ENCODE measurements at regions not wholly inside any gene's neighbourhood (a gene's known extent, or its start where the extent isn't known, plus 50 kb on each side); places are given as distances from the start of the nearest gene placed in this dataset.
"Not testable (repeated sequence)": the region's sequence is repeated elsewhere in the genome, so short reads cannot be mapped to it uniquely, and the experiment has no call there.

DNA sequence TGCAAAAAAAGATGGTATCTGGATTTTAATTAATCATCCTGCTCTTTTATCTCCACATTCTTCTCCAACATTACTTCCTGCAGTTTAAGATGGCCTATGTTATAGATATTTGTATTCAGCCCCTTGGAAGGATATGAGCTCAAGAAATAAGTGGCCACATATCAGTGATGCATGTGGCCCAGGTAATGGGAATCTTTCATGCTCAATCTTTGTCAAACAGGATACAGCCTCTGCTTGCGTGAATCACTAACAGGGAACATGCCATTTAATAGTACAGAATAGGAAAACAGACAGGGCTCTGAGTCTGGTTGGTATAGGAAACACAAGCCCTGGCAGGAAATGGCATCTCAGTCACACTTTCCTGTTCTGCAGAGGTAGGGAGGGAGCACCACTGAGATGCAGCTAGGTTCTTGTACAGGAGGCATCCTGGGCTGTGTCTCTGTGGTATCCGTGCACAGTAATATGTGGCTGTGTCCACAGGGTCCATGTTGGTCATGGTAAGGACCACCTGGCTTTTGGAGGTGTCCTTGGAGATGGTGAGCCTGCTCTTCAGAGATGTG, 774.6 kb downstream of the TMEM121 start:
- H3K36me3 ChIP-seq (ENCODE audit: control insufficient read depth, insufficient read depth, low read length); H3K4me1 ChIP-seq (ENCODE audit: control insufficient read depth, insufficient read depth, low read length); H3K27me3 ChIP-seq (ENCODE audit: control insufficient read depth, insufficient read depth, low read length); H3K9me3 ChIP-seq (ENCODE audit: control insufficient read depth, low read length); H3K4me3 ChIP-seq (ENCODE audit: low read length); H3K9ac ChIP-seq (ENCODE audit: low read length): not testable (repeated sequence)

DNA sequence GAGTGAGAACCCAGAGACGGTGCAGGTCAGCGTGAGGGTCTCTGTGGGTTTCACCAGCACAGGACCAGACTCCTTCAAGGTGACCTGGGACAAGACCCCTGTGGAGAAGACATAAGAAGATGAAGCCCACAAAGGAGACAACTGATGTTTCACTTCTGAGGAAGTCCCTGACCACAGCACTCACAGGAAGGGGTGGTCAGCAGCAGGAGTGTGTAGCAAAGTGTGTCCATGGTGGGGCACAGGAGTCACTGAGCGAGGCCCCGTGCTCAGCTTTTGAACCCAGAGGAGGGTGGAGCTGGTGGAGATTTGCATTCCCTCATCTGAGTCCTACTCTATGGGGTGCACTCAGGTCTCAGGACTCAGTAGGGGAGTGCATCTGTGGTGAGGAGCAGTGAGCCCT, 775.2 kb downstream of the TMEM121 start:
- H3K9ac ChIP-seq (ENCODE audit: low read length), result not testable (repeated sequence)

DNA sequence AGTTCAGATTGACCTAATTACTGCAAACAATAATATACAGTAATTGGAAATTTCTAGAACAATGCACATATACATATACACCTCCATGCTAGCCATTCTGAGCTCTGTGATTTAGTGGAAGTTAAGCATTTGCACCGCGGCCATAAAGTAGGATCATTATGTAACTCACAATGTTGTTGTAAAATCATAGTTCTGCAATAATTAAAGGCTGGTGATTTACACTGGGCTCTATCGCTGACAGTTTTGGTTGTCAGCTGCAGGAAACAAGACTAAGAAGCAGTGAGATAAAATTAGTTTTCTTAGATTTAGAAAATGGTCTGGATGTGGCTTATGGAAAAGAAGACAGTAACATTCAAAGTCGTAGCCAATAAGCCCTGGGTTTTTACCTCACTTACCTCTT, 776.3 kb downstream of the TMEM121 start:
- H3K4me3 ChIP-seq (ENCODE audit: low read length), result no peak overlapping the region
- H3K36me3 ChIP-seq (ENCODE audit: control insufficient read depth, insufficient read depth, low read length), result no peaks in the 10 kb centered on the region
- no peak overlapping the region for H3K9ac ChIP-seq (ENCODE audit: low read length)
- no peaks in the 10 kb centered on the region for H3K9me3 ChIP-seq (ENCODE audit: control insufficient read depth, low read length)
- no peaks in the 10 kb centered on the region for H3K4me1 ChIP-seq (ENCODE audit: control insufficient read depth, insufficient read depth, low read length)
- H3K27me3 ChIP-seq (ENCODE audit: control insufficient read depth, insufficient read depth, low read length), result no peaks in the 10 kb centered on the region

More for the DNA sequence above, 775.2 kb downstream of the TMEM121 start:
- not testable (repeated sequence) for H3K27me3 ChIP-seq (ENCODE audit: control insufficient read depth, insufficient read depth, low read length); H3K36me3 ChIP-seq (ENCODE audit: control insufficient read depth, insufficient read depth, low read length); H3K4me1 ChIP-seq (ENCODE audit: control insufficient read depth, insufficient read depth, low read length); H3K4me3 ChIP-seq (ENCODE audit: low read length); H3K9me3 ChIP-seq (ENCODE audit: control insufficient read depth, low read length)

DNA sequence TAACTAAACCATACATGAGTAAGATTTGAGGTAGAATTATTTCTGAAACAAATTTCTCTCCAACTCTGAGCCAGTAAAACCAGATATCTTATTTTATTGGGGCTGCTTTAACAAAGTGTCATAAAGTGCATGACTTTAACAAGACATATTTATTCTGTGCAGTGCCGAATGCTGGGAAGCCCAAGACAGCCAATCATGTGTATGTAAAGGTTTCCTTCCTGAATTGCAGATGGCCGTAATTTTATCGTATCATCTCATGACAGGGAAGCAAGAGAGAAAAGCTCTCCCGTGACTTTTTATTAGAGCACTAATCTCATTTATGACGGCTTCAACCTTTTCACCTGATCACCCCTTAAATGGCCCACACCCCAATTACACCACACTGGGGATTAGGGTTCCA, 777.9 kb downstream of the TMEM121 start:
- Histone ChIP-seq H3K4me3 (ENCODE audit: low read length) (no peak overlapping the region), H3K9me3 (ENCODE audit: control insufficient read depth, low read length) (no peaks in the 10 kb centered on the region), H3K27me3 (ENCODE audit: control insufficient read depth, insufficient read depth, low read length) (no peaks in the 10 kb centered on the region), H3K9ac (ENCODE audit: low read length) (no peak overlapping the region), H3K4me1 (ENCODE audit: control insufficient read depth, insufficient read depth, low read length) (no peaks in the 10 kb centered on the region), H3K36me3 (ENCODE audit: control insufficient read depth, insufficient read depth, low read length) (no peaks in the 10 kb centered on the region)

DNA sequence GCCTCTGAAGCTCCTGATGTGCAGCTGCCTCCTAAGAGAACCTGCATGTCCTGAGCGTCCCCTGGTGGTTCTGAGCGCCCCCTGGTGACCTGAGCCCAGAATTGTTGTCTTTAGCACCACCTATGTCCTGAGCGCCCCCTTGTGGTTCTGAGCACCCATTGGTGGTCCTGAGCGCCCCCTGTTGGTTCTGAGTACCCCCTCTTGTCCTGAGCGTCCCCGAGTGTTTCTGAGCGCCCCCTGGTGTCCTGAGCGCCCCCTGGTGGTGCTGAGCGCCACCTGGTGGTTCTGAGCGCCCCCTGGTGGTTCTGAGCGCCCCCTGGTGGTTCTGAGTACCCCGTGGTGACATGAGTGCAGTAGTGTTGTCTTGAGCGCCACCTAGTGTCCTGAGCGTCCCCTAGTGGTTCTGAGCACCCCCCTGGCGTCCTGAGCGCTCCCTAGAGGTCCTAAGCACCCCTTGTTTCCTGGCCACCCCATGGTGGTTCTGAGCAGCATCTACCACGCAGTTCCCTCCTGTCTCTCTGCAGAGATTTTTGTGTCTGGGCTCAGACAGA, 782.5 kb downstream of the TMEM121 start:
- Histone ChIP-seq H3K4me1 (ENCODE audit: control insufficient read depth, insufficient read depth, low read length) (no peaks in the 10 kb centered on the region), H3K4me3 (ENCODE audit: low read length) (no peak overlapping the region), H3K27me3 (ENCODE audit: control insufficient read depth, insufficient read depth, low read length) (no peaks in the 10 kb centered on the region), H3K9ac (ENCODE audit: low read length) (no peak overlapping the region), H3K9me3 (ENCODE audit: control insufficient read depth, low read length) (no peaks in the 10 kb centered on the region), H3K36me3 (ENCODE audit: control insufficient read depth, insufficient read depth, low read length) (no peaks in the 10 kb centered on the region)

DNA sequence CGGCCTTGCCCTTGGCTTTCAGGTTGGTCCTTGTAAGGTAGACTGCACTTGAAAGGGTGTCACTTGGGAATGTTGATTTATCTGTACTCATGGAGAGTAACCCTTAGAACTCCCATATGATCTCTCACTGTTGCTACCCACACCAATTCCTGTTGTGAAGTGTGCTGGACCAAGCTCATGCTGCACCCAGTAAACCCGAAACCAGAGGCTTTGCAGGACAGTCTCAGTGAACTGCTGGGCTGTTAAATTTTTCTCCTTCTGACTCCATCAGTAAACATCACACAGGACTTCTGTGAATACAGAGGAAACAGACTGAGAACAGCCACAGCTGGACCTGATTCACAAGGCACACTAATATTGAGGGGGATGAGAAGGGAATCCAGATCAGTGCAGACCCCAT, 783.0 kb downstream of the TMEM121 start:
- H3K9ac ChIP-seq (ENCODE audit: low read length), result no peak overlapping the region
- no peaks in the 10 kb centered on the region for H3K4me1 ChIP-seq (ENCODE audit: control insufficient read depth, insufficient read depth, low read length)
- H3K4me3 ChIP-seq (ENCODE audit: low read length), result no peak overlapping the region
- no peaks in the 10 kb centered on the region for H3K9me3 ChIP-seq (ENCODE audit: control insufficient read depth, low read length)
- no peaks in the 10 kb centered on the region for H3K27me3 ChIP-seq (ENCODE audit: control insufficient read depth, insufficient read depth, low read length)
- no peaks in the 10 kb centered on the region for H3K36me3 ChIP-seq (ENCODE audit: control insufficient read depth, insufficient read depth, low read length)

DNA sequence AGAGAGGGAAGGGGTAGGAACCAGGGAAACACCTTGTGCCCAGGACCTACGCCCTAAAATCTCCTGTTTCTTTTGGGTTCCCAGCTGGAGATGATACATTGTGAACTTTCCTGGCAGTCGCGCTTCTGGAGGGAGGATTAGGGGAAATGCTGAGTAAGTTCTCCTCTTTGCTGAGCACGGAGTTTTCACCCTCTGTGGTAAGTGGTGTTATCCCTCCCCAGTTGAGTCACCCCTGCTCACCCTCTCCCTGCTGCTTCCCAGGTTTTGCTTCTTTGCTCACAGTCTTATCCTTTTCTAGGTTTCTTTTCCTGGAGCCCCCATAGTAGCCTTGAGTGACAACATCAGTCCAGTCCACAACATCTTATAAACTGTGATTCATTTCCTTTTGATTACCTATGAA, 789.1 kb downstream of the TMEM121 start:
- Histone ChIP-seq H3K4me1 (ENCODE audit: control insufficient read depth, insufficient read depth, low read length) (no peaks in the 10 kb centered on the region), H3K9ac (ENCODE audit: low read length) (no peak overlapping the region), H3K9me3 (ENCODE audit: control insufficient read depth, low read length) (no peaks in the 10 kb centered on the region), H3K27me3 (ENCODE audit: control insufficient read depth, insufficient read depth, low read length) (no peaks in the 10 kb centered on the region), H3K4me3 (ENCODE audit: low read length) (no peak overlapping the region), H3K36me3 (ENCODE audit: control insufficient read depth, insufficient read depth, low read length) (no peaks in the 10 kb centered on the region)

DNA sequence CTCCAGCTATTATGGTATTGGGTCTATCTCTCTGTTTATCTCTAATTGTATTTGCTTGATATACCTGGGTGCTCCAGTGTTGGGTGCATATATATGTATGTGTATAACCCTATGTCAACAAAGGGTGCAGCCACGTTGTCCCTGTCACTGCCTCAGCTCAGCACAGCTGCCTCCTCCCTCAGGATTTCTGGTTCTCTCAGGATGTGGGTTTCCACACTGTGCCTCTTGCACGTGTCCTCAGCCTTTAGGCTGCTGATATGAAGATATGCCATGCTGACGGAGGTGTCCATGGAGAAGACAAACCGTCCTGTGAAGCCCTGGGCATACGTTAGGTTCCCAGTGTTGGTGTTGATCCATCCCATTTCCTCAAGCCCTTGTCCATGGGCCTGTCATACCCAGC, 791.2 kb downstream of the TMEM121 start:
- no peaks in the 10 kb centered on the region for H3K4me1 ChIP-seq (ENCODE audit: control insufficient read depth, insufficient read depth, low read length)
- H3K9me3 ChIP-seq (ENCODE audit: control insufficient read depth, low read length), result no peaks in the 10 kb centered on the region
- H3K4me3 ChIP-seq (ENCODE audit: low read length), result no peak overlapping the region
- no peaks in the 10 kb centered on the region for H3K27me3 ChIP-seq (ENCODE audit: control insufficient read depth, insufficient read depth, low read length)
- H3K36me3 ChIP-seq (ENCODE audit: control insufficient read depth, insufficient read depth, low read length), result no peaks in the 10 kb centered on the region
- H3K9ac ChIP-seq (ENCODE audit: low read length), result no peak overlapping the region

DNA sequence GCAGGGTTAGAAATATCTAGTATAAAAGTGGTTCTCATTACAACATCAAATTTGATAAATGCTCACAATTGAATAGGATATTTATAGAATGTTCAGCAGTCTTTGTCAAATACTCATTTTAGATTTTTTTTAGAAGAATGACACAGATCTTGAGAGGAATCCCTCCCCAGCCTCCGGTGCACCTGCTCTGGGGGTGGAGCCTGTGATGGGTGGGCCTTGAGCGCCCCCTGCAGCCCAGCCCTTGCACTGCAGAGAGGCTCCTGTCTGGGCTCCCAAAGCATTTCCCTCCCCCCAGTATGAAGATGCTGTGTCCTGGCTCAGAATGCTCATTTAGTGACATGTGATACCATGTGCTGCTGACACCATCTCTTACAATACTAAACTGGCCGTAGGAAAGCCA, 792.3 kb downstream of the TMEM121 start:
- no peaks in the 10 kb centered on the region for H3K4me1 ChIP-seq (ENCODE audit: control insufficient read depth, insufficient read depth, low read length)
- no peaks in the 10 kb centered on the region for H3K36me3 ChIP-seq (ENCODE audit: control insufficient read depth, insufficient read depth, low read length)
- H3K9me3 ChIP-seq (ENCODE audit: control insufficient read depth, low read length), result no peaks in the 10 kb centered on the region
- H3K4me3 ChIP-seq (ENCODE audit: low read length), result no peak overlapping the region
- H3K27me3 ChIP-seq (ENCODE audit: control insufficient read depth, insufficient read depth, low read length), result no peaks in the 10 kb centered on the region
- H3K9ac ChIP-seq (ENCODE audit: low read length), result no peak overlapping the region

DNA sequence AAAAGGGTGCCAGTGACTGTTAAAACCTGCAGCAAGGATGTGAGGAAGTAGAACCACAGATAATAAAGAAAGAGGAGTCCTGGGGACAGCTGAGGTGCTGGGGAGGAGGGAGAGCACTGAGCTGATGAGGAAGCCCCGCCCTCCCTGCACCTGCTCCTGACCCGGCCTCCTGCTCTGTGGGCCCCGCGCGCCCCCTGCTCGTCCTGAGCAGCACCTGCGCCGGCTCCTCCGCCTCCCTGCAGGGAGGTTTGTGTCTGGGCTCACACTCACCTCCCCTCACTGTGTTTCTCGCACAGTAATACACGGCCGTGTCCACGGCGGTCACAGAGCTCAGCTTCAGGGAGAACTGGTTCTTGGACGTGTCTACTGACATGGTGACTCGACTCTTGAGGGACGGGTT, 797.6 kb downstream of the TMEM121 start:
- not testable (repeated sequence) for H3K36me3 ChIP-seq (ENCODE audit: control insufficient read depth, insufficient read depth, low read length); H3K4me1 ChIP-seq (ENCODE audit: control insufficient read depth, insufficient read depth, low read length); H3K9ac ChIP-seq (ENCODE audit: low read length); H3K4me3 ChIP-seq (ENCODE audit: low read length); H3K9me3 ChIP-seq (ENCODE audit: control insufficient read depth, low read length); H3K27me3 ChIP-seq (ENCODE audit: control insufficient read depth, insufficient read depth, low read length)

DNA sequence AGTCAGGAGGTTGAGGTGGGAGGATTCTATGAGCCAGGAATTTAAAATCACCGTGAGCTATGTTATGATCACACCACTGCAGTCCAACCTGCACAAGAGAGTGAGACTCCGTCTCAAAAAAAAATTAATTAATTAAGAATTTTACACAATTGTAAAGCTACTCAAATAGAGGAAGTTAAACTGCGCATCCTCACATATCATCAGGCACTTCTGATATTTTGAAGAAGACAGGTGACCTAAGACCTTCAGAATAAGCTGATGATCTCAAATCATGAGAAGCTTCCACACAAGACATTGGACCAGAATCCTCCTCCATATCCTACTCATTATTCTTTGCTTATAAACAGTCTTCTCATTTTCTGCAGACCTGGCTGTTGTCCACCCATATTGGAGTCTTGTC, 800.9 kb downstream of the TMEM121 start:
- no peak overlapping the region for H3K4me3 ChIP-seq (ENCODE audit: low read length)
- no peak overlapping the region for H3K9ac ChIP-seq (ENCODE audit: low read length)
- no peaks in the 10 kb centered on the region for H3K4me1 ChIP-seq (ENCODE audit: control insufficient read depth, insufficient read depth, low read length)
- H3K9me3 ChIP-seq (ENCODE audit: control insufficient read depth, low read length), result no peaks in the 10 kb centered on the region
- no peaks in the 10 kb centered on the region for H3K36me3 ChIP-seq (ENCODE audit: control insufficient read depth, insufficient read depth, low read length)
- no peaks in the 10 kb centered on the region for H3K27me3 ChIP-seq (ENCODE audit: control insufficient read depth, insufficient read depth, low read length)

DNA sequence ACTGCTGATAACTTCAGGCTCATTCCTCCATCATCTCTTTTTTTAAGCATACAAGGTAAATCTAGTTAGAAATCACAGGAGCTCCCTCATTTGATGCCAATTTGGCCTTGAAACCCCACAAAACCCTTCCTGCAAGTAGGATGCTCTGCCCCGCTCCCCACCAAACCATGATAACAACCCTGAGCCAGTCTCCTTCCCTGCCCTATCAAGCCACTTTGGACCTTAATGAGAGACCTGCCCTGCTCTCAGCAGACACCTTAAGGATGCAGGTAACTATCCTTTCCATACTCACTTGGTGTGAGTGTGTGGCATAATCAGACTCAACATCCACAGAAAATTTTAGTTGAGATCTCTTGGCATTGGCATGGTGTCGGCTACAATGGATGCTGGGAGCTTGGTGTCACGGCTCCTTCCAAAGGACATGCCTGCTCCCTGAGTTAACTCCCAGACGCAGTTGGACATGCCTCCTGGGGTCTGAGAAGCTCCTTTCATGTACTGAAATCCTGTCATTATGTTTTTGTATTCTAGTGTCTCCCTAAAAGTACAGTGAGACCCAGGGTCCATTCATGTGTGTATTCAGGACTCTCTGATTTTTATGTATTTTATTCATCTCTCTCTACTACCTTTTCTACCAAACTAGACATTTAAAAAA, 801.4 kb downstream of the TMEM121 start:
- H3K9ac ChIP-seq (ENCODE audit: low read length); H3K36me3 ChIP-seq (ENCODE audit: control insufficient read depth, insufficient read depth, low read length); H3K4me3 ChIP-seq (ENCODE audit: low read length); H3K9me3 ChIP-seq (ENCODE audit: control insufficient read depth, low read length); H3K4me1 ChIP-seq (ENCODE audit: control insufficient read depth, insufficient read depth, low read length); H3K27me3 ChIP-seq (ENCODE audit: control insufficient read depth, insufficient read depth, low read length): not testable (repeated sequence)

DNA sequence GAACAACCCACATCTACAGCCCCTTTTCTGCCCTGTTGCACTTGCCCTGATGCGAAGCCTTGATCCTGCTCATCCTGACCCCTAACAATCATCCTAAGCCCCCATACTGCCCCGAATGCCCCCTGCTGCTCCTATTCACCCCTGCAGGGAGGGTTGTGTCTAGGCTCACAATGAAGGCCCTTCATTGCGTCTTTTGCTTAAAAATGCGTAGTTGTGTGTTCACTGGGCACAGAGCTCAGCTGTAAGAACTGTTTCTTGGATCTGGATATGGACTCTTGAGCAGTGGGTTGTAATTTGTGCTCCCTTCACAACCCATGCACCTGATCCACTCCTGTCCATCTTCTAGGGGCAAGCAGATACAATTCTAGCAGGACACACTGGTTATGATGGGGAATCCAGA, 802.9 kb downstream of the TMEM121 start:
- H3K27me3 ChIP-seq (ENCODE audit: control insufficient read depth, insufficient read depth, low read length); H3K4me3 ChIP-seq (ENCODE audit: low read length); H3K4me1 ChIP-seq (ENCODE audit: control insufficient read depth, insufficient read depth, low read length); H3K36me3 ChIP-seq (ENCODE audit: control insufficient read depth, insufficient read depth, low read length); H3K9me3 ChIP-seq (ENCODE audit: control insufficient read depth, low read length); H3K9ac ChIP-seq (ENCODE audit: low read length): not testable (repeated sequence)
